Daoy (cell line): ENCODE measurements at regions not wholly inside any gene's neighbourhood (a gene's known extent, or its start where the extent isn't known, plus 50 kb on each side); places are given as distances from the start of the nearest gene placed in this dataset.

ENCODE experiments used
- DNase-seq: peaks from one replicate; pipeline ENCODE4 v3.0.0-alpha.2; 2015; ENCODE audit warnings: low read depth

DNA sequence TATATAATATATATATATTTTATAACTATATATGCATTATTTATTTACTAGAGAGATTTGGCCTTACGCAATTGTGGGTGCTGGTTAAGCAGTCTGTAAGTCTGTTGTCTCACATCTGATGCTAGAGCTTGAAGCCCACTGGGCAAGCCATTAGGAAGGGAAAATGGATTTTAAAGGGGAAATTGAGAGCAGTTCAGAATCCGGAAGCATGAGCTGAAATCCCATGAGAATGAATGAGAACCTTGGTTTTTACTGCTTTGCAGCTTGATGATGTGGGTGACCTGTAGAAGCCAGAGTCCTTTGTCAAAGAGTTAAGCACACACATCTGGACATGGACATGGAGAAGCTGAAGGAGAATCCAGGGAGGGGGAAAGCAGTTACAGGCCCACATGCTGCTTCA lies 220.8 kb upstream of the DAB1 start:
- DNase-seq = no peak

DNA sequence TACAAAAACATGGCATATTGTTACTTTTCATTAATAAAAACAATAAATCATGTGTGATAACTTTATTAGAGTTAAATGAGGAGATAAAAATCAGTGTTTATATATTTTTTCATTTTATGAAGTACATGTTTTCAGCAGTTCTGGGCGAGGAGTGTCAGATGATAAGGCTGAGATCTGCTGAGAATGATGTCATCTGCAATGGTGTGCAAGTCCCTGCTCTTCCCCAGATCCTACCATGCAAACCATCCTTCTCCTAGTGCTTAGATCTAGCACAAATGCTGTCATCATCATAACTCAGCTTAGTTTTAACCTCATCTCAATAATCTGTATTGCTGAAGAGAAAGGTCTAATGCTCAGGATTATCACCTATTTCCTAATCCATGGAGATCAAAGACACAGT lies 214.4 kb upstream of the DAB1 start:
- DNase-seq = no peak

DNA sequence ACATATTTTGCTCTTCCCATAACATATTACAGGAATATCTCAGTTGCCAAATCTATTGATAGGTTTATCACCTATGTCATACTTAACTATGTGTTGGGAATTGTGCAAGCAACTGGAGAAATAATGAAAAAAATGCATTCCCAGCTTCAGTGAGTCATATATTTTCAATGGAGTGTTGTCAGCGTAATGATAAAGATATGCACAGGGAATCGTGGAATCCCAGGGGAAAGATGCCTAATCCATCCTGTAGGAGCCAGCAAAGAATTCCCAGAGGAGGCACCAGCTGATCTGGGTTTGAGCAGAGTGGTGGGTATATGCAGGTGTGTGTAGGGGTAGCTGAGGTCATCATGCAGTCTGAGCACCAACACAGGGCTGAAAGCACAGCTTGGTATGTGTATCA lies 213.3 kb upstream of the DAB1 start:
- peak; percentile 58 for DNase-seq

- no peak for DNase-seq
Observed at GRCh38 chr1:57633881-57634280, 210.0 kb upstream of the DAB1 start.

GRCh38 chr1:57633056-57633455 lies 209.2 kb upstream of the DAB1 start:
- DNase-seq = no peak

DNA sequence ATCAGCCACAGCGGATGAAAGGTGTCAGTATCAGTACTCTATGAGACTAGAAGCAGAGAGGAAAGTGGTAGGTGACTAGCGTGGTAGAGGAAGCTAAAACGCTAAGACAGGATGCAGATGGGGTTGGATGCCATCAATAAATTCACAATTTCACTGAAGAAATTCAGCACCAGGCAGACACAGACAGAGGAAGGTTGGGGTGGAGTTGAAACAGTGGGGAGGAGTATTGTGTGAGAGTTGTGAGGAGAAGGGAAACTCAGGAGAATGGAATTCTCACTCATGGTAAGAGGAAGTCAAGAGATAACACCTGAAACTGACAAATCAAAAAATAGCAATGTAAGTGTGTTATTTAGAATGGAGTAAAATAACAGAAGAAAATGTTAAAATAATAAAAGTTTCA lies 208.5 kb upstream of the DAB1 start:
- peak; percentile 49 for DNase-seq

- no peak for DNase-seq
Observed at GRCh38 chr1:57627612-57628011, 203.8 kb upstream of the DAB1 start.

DNA sequence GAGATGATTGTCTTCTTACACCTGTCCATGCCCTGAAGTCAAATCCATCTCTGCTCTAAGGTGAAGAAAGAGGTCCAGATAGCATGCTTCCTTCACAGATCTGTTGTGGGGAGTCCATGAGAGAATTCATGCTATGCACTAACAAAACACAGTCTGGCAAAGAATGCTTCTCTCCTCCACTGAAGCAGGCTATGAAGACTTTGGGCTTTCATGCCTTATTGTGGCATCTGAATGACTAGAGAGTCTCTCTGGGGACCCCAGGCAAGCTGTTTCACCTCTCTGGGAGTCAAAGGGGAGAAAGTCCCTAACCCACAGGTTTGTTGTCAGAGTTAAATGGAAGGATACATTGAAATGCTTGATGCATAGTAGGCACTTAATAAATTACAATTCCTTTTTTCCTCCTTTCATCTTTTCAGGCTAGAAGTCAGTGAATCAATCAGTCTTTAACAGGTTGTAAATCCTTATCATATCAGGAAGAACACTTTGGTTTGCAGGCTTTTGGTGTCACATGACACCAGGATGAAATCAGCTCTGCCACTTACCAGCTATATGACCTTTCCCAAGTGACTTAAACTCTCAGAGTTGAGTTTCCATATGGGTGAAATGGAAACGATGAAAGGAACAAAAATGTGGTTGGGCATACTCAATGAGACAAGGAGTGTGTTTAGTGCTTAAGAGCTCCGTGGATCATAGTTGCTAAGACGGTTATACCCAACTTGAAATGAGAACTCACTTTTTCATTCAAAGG lies 200.1 kb upstream of the DAB1 start:
- no peak for DNase-seq

DNA sequence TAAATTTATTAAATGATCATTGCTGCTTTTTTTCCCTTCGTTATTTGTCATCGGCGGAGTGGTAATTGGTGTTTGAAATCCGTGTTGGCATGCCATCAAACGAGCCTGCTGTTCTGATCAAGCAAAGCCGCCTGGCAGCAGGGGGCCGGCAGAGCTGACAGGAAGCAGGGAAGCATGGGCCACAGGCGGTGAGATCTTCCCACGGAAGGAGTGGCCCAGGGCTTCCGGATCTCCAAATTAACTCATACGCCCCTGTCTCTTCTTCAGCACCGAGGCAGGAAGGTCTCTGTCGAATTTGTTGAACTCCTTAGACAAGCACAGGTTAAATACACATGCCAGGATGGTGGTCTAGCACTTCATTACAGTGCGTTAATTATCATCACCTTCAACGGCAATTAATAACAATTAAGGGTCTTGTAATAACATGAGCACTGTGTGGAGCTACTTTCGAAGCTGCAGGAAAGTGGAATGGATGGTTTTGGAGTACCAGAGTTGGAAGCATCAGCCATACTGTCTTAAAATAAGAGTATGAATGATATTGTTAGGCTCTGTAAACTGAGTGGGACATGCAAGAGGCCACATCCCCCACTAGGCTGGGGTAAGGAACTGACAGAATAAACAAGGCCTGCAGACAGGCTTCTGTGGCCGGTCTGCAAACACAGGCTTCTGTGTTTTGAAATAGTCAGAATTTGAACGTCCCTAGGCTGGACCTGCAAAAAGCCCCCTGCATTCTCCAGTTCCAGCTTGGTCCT lies 199.4 kb upstream of the DAB1 start:
- peak; percentile 88 for DNase-seq

- no peak for DNase-seq
Observed at GRCh38 chr1:57621776-57622175, 197.9 kb upstream of the DAB1 start.

GRCh38 chr1:57620605-57621004 lies 196.7 kb upstream of the DAB1 start:
- DNase-seq = no peak

DNA sequence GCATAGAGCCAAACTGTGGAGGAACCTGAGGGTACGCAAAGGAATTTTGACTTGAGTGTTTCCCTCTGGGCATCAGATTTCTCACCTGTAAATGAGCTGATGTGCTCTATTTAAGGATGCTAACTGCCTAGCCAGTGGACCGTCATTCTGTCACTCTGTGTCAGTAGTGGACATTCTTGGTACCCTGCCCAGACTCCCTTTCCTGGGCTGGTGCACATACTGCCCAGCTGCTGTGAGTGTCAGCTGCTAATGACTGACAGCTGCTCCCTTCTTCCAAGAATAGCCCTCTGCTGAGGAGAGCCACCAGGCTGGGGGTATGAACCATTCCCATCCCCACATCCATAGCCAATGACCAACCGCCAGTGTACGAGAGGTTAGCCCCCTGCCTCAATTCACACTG lies 193.1 kb upstream of the DAB1 start:
- no peak for DNase-seq

- peak; percentile 12 for DNase-seq
Observed at GRCh38 chr1:57615956-57616355, 192.1 kb upstream of the DAB1 start.

DNA sequence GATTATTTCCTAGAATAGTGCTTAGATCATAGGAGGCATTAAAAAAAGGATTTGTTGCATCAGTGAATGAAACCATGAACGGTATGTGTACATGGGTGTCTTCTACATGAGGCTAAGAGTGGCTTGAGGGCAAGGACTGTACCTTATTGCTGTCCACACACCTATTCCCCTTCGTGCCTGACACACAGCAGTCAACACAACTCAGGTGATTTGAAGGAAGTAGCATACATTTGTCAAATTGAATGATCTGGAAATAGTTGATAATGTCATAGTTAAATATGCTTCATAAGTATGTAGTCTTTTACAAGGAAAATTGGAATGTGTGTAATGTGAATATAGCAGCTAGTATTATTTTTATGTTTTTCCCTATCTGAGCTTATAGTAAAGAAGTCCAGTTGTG lies 189.0 kb upstream of the DAB1 start:
- no peak for DNase-seq

GRCh38 chr1:57605933-57606332 lies 182.1 kb upstream of the DAB1 start:
- DNase-seq = no peak

- DNase-seq = no peak
Observed at GRCh38 chr1:57603696-57604095, 179.8 kb upstream of the DAB1 start.

DNA sequence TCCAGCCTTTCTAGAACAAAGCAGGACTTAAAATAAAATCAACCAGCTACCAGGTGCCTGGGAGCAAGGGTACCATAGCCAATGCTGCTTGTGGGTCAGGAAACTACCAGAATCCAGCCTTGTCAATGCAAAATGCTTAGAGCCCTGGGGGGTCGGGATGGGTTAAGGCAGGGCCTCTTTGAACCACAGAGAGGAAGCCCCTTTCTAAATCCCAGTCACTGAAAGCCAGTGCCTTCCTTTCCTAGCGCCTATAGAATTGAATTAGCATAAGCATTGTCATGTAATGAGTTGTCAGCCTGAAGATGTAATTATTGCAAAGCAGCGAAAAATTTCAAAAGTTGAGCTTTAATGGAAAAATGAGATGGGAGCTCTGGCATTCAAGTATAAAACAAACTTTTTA lies 176.6 kb upstream of the DAB1 start:
- DNase-seq = no peak

DNA sequence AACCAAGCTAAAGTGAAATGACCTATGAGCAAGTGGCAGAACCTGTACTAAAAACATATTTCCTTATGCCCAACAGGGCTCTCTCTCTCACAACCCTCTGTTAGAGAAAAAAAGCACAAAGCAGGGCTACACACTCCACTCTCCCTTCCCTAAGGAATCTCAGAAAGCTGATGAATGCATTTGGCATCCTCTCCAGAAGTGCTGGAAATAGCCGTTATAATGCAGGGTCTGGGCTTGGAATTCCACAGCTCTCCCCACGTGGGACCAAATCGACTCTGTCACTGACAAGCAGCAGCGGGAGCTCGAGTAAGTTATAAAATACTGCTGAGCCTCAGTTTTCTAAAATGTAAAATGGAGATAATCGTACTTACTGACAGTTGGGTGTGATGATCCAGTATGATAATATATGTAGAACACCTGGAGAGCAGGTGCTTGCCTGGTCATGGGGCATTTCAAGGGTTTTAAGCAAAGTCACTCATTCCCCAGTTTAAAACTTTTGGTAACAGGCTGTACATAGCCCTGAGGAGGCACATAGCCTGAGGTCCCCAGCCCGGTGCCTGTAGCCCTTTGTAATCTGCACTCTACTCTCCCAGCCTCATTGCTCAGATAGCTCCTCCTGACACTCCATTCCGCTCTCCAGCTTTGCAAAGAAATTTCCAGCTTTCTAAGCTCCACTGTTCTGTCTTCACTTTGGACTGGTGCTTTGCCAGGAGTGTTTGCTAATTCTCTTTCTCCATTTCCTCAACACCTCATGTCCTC lies 175.6 kb upstream of the DAB1 start:
- DNase-seq = no peak

- no peak for DNase-seq
Observed at GRCh38 chr1:57597036-57597435, 173.2 kb upstream of the DAB1 start.

DNA sequence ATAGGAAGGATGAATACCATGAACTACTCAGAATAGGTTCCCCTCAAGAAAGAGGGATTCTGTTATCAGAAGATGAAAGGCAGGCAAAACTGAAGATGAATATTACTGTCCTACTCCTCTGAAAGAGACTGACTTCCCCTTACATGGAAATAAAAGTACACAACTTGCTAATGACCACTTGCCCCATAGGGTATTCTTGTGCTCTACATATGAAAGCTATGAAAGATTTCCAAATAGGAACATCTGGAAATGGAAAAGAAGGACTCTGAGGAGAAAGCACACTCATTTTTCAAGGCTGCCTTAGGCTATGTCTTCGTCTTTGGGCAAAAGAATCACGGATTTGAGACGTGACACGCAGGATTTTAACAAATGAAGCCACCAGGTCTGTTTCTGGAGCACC lies 170.1 kb upstream of the DAB1 start:
- DNase-seq = no peak

- DNase-seq = no peak
Observed at GRCh38 chr1:57591842-57592241, 168.0 kb upstream of the DAB1 start.

- DNase-seq = peak; percentile 7
Observed at GRCh38 chr1:57590978-57591377, 167.1 kb upstream of the DAB1 start.

GRCh38 chr1:57586842-57587241 lies 163.0 kb upstream of the DAB1 start:
- DNase-seq = no peak
